ENCODE measurements at regions not wholly inside any gene's neighbourhood (a gene's known extent, or its start where the extent isn't known, plus 50 kb on each side); places are given as distances from the start of the nearest gene placed in this dataset.

- no peak for TF ChIP-seq CTCF (conservative IDR thresholded peaks at IDR 0.05 in 1 of 2, IDR thresholded peaks at IDR 0.05 in 1 of 2; ENCODE audit: low read depth in 1 of 2, low read length in 2 of 2)
- TF ChIP-seq EZH2 (IDR thresholded peaks at IDR 0.05; ENCODE audit: low read length, missing control alignments) = no peak
These were observed 120.5 kb upstream of the HMHB1 start for GRCh38 chr5:143691287-143691944.

All from fibroblast of lung (primary cell).